ENCODE measurements at regions not wholly inside any gene's neighbourhood (a gene's known extent, or its start where the extent isn't known, plus 50 kb on each side); places are given as distances from the start of the nearest gene placed in this dataset.

DNA sequence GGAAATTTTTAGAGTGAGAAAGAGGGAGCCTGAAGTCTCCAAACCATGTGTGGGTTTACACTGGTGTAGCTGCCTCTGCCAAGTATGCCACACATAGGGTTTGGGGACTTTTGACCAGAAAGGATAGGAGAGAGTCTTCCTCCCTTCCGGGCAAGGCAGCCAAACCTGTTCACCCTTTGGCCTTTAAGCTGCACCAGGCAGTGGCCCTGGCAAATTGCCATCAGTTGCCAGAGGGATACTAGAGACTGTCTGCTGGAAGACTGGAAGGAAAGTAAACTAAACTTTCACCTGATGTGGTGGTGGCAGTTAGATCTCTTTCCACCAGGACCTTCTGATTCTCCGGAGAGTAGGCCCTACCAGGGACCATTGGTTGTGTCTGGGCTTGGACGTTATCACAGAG is 1263.2 kb downstream of the FAM181B start:
- Histone ChIP-seq H3K4me1 (ENCODE audit: control insufficient read depth in 2 of 2, insufficient read depth in 1 of 2, low read depth in 1 of 2, low read length in 2 of 2) (no peaks in the 10 kb centered on the region), H3K79me1 (ENCODE audit: low read depth, low read length) (no peaks in the 10 kb centered on the region), H2AFZ (ENCODE audit: low read length) (no peak overlapping the region), H3K14ac (ENCODE audit: low read length) (no peak overlapping the region), H3K4me2 (ENCODE audit: insufficient read depth, low read length, poor library complexity, severe bottlenecking) (no peak overlapping the region), H4K91ac (ENCODE audit: low read depth, low read length, poor library complexity) (no peak overlapping the region), H3K4ac (ENCODE audit: low read length) (no peak overlapping the region), H3K27me3 (ENCODE audit: control insufficient read depth in 3 of 3, insufficient read depth in 3 of 3, low read depth in 1 of 3, low read length in 3 of 3) (no peaks in the 10 kb centered on the region), H2BK12ac (ENCODE audit: low read length) (no peak overlapping the region), H3K27ac (replicated peaks; ENCODE audit: low read length) (no peak overlapping the region), H3K18ac (ENCODE audit: low read length) (no peak overlapping the region), H3K9me3 (replicated peaks in 1 of 2; ENCODE audit: control insufficient read depth in 2 of 2, insufficient read depth in 1 of 2, low read depth in 1 of 2, low read length in 2 of 2) (no peaks in the 10 kb centered on the region), H2AK5ac (ENCODE audit: low read depth, low read length) (no peak overlapping the region), H3K36me3 (replicated peaks in 1 of 2; ENCODE audit: control insufficient read depth in 2 of 2, insufficient read depth in 2 of 2, low read length in 2 of 2) (no peaks in the 10 kb centered on the region), H3K4me3 (ENCODE audit: low read length in 2 of 2) (no peak overlapping the region), H2BK5ac (ENCODE audit: low read length) (no peak overlapping the region), H3K9ac (ENCODE audit: low read depth, low read length, poor library complexity) (no peak overlapping the region), H4K8ac (ENCODE audit: low read depth, low read length) (no peak overlapping the region), H2BK15ac (ENCODE audit: low read length) (no peak overlapping the region), H2BK120ac (ENCODE audit: low read depth, low read length) (no peak overlapping the region), H3K23ac (ENCODE audit: low read depth, low read length, poor library complexity) (no peak overlapping the region)
- DNase-seq (ENCODE audit: low spot score), result no peak
- no CpG with 5 or more reads among the region's 3 CpGs for WGBS, 2 donors (ENCODE audit: extremely low coverage in 2 of 2, insufficient read length in 2 of 2, insufficient replicate concordance in 1 of 2)

DNA sequence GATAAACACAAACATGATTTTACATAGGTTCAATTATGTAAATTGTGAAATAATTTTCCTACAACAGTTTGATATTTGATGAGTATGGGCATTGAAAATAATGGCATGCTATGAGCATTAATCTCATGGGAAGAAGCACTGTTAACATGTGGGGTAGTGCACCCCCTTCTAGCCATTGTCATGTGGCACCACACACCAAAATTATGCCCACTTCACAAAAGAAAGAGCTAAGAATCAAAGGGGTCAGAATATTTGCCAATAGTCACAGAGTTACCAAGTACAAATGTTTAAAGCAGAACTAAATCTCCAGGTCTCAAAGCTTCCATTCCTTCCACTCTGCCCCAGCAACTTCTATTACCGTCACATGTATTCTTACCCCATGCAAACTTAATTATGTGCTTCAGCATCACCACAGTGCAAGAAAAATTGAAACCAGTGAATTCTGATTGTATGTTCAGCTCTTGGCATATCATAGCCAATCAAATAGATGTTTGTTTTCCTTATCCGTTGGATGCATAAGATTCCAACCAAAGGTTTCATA is 1273.8 kb downstream of the FAM181B start:
- Histone ChIP-seq H3K4me2 (ENCODE audit: insufficient read depth, low read length, poor library complexity, severe bottlenecking) (no peak overlapping the region), H3K14ac (ENCODE audit: low read length) (no peak overlapping the region), H3K36me3 (replicated peaks in 1 of 2; ENCODE audit: control insufficient read depth in 2 of 2, insufficient read depth in 2 of 2, low read length in 2 of 2) (no peaks in the 10 kb centered on the region), H3K4ac (ENCODE audit: low read length) (no peak overlapping the region), H3K23ac (ENCODE audit: low read depth, low read length, poor library complexity) (no peak overlapping the region), H3K4me1 (ENCODE audit: control insufficient read depth in 2 of 2, insufficient read depth in 1 of 2, low read depth in 1 of 2, low read length in 2 of 2) (peaks cover 0 to 2% of the 10 kb centered on the region in 2 donors), H3K18ac (ENCODE audit: low read length) (no peak overlapping the region), H4K8ac (ENCODE audit: low read depth, low read length) (no peak overlapping the region), H3K9me3 (replicated peaks in 1 of 2; ENCODE audit: control insufficient read depth in 2 of 2, insufficient read depth in 1 of 2, low read depth in 1 of 2, low read length in 2 of 2) (peaks cover 0 to 1% of the 10 kb centered on the region in 2 donors), H2BK120ac (ENCODE audit: low read depth, low read length) (no peak overlapping the region), H3K79me1 (ENCODE audit: low read depth, low read length) (no peaks in the 10 kb centered on the region), H2BK12ac (ENCODE audit: low read length) (no peak overlapping the region), H2AFZ (ENCODE audit: low read length) (no peak overlapping the region), H2BK15ac (ENCODE audit: low read length) (no peak overlapping the region), H3K4me3 (ENCODE audit: low read length in 2 of 2) (no peak overlapping the region), H3K27ac (replicated peaks; ENCODE audit: low read length) (no peak overlapping the region), H3K9ac (ENCODE audit: low read depth, low read length, poor library complexity) (no peak overlapping the region), H2BK5ac (ENCODE audit: low read length) (no peak overlapping the region), H4K91ac (ENCODE audit: low read depth, low read length, poor library complexity) (no peak overlapping the region), H2AK5ac (ENCODE audit: low read depth, low read length) (no peak overlapping the region), H3K27me3 (ENCODE audit: control insufficient read depth in 3 of 3, insufficient read depth in 3 of 3, low read depth in 1 of 3, low read length in 3 of 3) (no peaks in the 10 kb centered on the region)
- DNase-seq (ENCODE audit: low spot score), result no peak
- no CpG with 5 or more reads among the region's 2 CpGs for WGBS, 2 donors (ENCODE audit: extremely low coverage in 2 of 2, insufficient read length in 2 of 2, insufficient replicate concordance in 1 of 2)

- H3K4me3 ChIP-seq (ENCODE audit: low read length in 2 of 2), result no peak overlapping the region
- no peak overlapping the region for H3K18ac ChIP-seq (ENCODE audit: low read length)
- no peak for DNase-seq (ENCODE audit: low spot score)
- no peak overlapping the region for H3K27ac ChIP-seq (replicated peaks; ENCODE audit: low read length)
- no peak overlapping the region for H2AFZ ChIP-seq (ENCODE audit: low read length)
- no peak overlapping the region for H3K14ac ChIP-seq (ENCODE audit: low read length)
- H3K4me2 ChIP-seq (ENCODE audit: insufficient read depth, low read length, poor library complexity, severe bottlenecking), result no peak overlapping the region
- H3K4ac ChIP-seq (ENCODE audit: low read length), result no peak overlapping the region
- no peak overlapping the region for H2BK15ac ChIP-seq (ENCODE audit: low read length)
- no peak overlapping the region for H3K9ac ChIP-seq (ENCODE audit: low read depth, low read length, poor library complexity)
- H2BK12ac ChIP-seq (ENCODE audit: low read length), result no peak overlapping the region
- H3K79me1 ChIP-seq (ENCODE audit: low read depth, low read length), result no peaks in the 10 kb centered on the region
- no peaks in the 10 kb centered on the region for H3K27me3 ChIP-seq (ENCODE audit: control insufficient read depth in 3 of 3, insufficient read depth in 3 of 3, low read depth in 1 of 3, low read length in 3 of 3)
- H2AK5ac ChIP-seq (ENCODE audit: low read depth, low read length), result no peak overlapping the region
- no peak overlapping the region for H4K91ac ChIP-seq (ENCODE audit: low read depth, low read length, poor library complexity)
- WGBS, 2 donors (ENCODE audit: extremely low coverage in 2 of 2, insufficient read length in 2 of 2, insufficient replicate concordance in 1 of 2), result no CpG with 5 or more reads among the region's 5 CpGs
- H2BK5ac ChIP-seq (ENCODE audit: low read length), result no peak overlapping the region
- no peak overlapping the region for H3K23ac ChIP-seq (ENCODE audit: low read depth, low read length, poor library complexity)
- no peaks in the 10 kb centered on the region for H3K9me3 ChIP-seq (replicated peaks in 1 of 2; ENCODE audit: control insufficient read depth in 2 of 2, insufficient read depth in 1 of 2, low read depth in 1 of 2, low read length in 2 of 2)
- no peaks in the 10 kb centered on the region for H3K4me1 ChIP-seq (ENCODE audit: control insufficient read depth in 2 of 2, insufficient read depth in 1 of 2, low read depth in 1 of 2, low read length in 2 of 2)
- no peak overlapping the region for H2BK120ac ChIP-seq (ENCODE audit: low read depth, low read length)
- no peaks in the 10 kb centered on the region for H3K36me3 ChIP-seq (replicated peaks in 1 of 2; ENCODE audit: control insufficient read depth in 2 of 2, insufficient read depth in 2 of 2, low read length in 2 of 2)
- H4K8ac ChIP-seq (ENCODE audit: low read depth, low read length), result no peak overlapping the region
These were observed 1284.0 kb downstream of the FAM181B start for GRCh38 chr11:81449588-81450156.

GRCh38 chr11:81444297-81444696 is 1289.4 kb downstream of the FAM181B start:
- no peak overlapping the region for H4K91ac ChIP-seq (ENCODE audit: low read depth, low read length, poor library complexity)
- no peak overlapping the region for H3K4ac ChIP-seq (ENCODE audit: low read length)
- no peaks in the 10 kb centered on the region for H3K27me3 ChIP-seq (ENCODE audit: control insufficient read depth in 3 of 3, insufficient read depth in 3 of 3, low read depth in 1 of 3, low read length in 3 of 3)
- no peak overlapping the region for H3K4me3 ChIP-seq (ENCODE audit: low read length in 2 of 2)
- no peaks in the 10 kb centered on the region for H3K36me3 ChIP-seq (replicated peaks in 1 of 2; ENCODE audit: control insufficient read depth in 2 of 2, insufficient read depth in 2 of 2, low read length in 2 of 2)
- no peak overlapping the region for H2BK15ac ChIP-seq (ENCODE audit: low read length)
- H4K8ac ChIP-seq (ENCODE audit: low read depth, low read length), result no peak overlapping the region
- no peaks in the 10 kb centered on the region for H3K9me3 ChIP-seq (replicated peaks in 1 of 2; ENCODE audit: control insufficient read depth in 2 of 2, insufficient read depth in 1 of 2, low read depth in 1 of 2, low read length in 2 of 2)
- H2AK5ac ChIP-seq (ENCODE audit: low read depth, low read length), result no peak overlapping the region
- H3K79me1 ChIP-seq (ENCODE audit: low read depth, low read length), result no peaks in the 10 kb centered on the region
- H3K27ac ChIP-seq (replicated peaks; ENCODE audit: low read length), result no peak overlapping the region
- no peak overlapping the region for H3K9ac ChIP-seq (ENCODE audit: low read depth, low read length, poor library complexity)
- no peak overlapping the region for H2BK120ac ChIP-seq (ENCODE audit: low read depth, low read length)
- no peak for DNase-seq (ENCODE audit: low spot score)
- no peak overlapping the region for H2BK5ac ChIP-seq (ENCODE audit: low read length)
- H2AFZ ChIP-seq (ENCODE audit: low read length), result no peak overlapping the region
- no peak overlapping the region for H3K4me2 ChIP-seq (ENCODE audit: insufficient read depth, low read length, poor library complexity, severe bottlenecking)
- H3K23ac ChIP-seq (ENCODE audit: low read depth, low read length, poor library complexity), result no peak overlapping the region
- WGBS, 2 donors (ENCODE audit: extremely low coverage in 2 of 2, insufficient read length in 2 of 2, insufficient replicate concordance in 1 of 2), result no CpG with 5 or more reads among the region's 1 CpG
- no peaks in the 10 kb centered on the region for H3K4me1 ChIP-seq (ENCODE audit: control insufficient read depth in 2 of 2, insufficient read depth in 1 of 2, low read depth in 1 of 2, low read length in 2 of 2)
- no peak overlapping the region for H2BK12ac ChIP-seq (ENCODE audit: low read length)
- no peak overlapping the region for H3K18ac ChIP-seq (ENCODE audit: low read length)
- H3K14ac ChIP-seq (ENCODE audit: low read length), result no peak overlapping the region
